ENCODE measurements at regions not wholly inside any gene's neighbourhood (a gene's known extent, or its start where the extent isn't known, plus 50 kb on each side); places are given as distances from the start of the nearest gene placed in this dataset.

GRCh38 chr7:51980313-51980712, 663.7 kb upstream of the COBL start:
- Histone ChIP-seq H3K9me3 (ENCODE audit: control insufficient read depth, low read length) (no peaks in the 10 kb centered on the region), H3K27me3 (ENCODE audit: control insufficient read depth, insufficient read depth) (no peaks in the 10 kb centered on the region), H3K4me3 (ENCODE audit: low read length) (no peak overlapping the region), H3K27ac (ENCODE audit: low read length) (no peak overlapping the region), H3K4me1 (ENCODE audit: control insufficient read depth, insufficient read depth, low read length) (no peaks in the 10 kb centered on the region)
- intact Hi-C loops (cut with DNase I) = no loop called here
- 77% methylated on average over 2 of the region's 2 CpGs for WGBS
- ATAC-seq = no peak
- no peak for DNase-seq

- ATAC-seq (no peak), DNase-seq (no peak)
- H3K4me3 ChIP-seq (ENCODE audit: low read length) = no peak overlapping the region
- no peaks in the 10 kb centered on the region for H3K4me1 ChIP-seq (ENCODE audit: control insufficient read depth, insufficient read depth, low read length)
- no peaks in the 10 kb centered on the region for H3K9me3 ChIP-seq (ENCODE audit: control insufficient read depth, low read length)
- H3K27me3 ChIP-seq (ENCODE audit: control insufficient read depth, insufficient read depth) = no peaks in the 10 kb centered on the region
- intact Hi-C loops (cut with DNase I) = no loop called here
- H3K27ac ChIP-seq (ENCODE audit: low read length) = no peak overlapping the region
Observed at GRCh38 chr7:51977913-51978312, 661.3 kb upstream of the COBL start.

GRCh38 chr7:51973939-51974338, 657.3 kb upstream of the COBL start:
- ATAC-seq (no peak), DNase-seq (no peak)
- H3K27me3 ChIP-seq (ENCODE audit: control insufficient read depth, insufficient read depth) = no peaks in the 10 kb centered on the region
- H3K27ac ChIP-seq (ENCODE audit: low read length) = no peak overlapping the region
- WGBS = 25% methylated on average over 3 of the region's 3 CpGs
- no peaks in the 10 kb centered on the region for H3K4me1 ChIP-seq (ENCODE audit: control insufficient read depth, insufficient read depth, low read length)
- intact Hi-C loops (cut with DNase I) = no loop called here
- no peaks in the 10 kb centered on the region for H3K9me3 ChIP-seq (ENCODE audit: control insufficient read depth, low read length)
- H3K4me3 ChIP-seq (ENCODE audit: low read length) = no peak overlapping the region

GRCh38 chr7:51973071-51973470, 656.5 kb upstream of the COBL start:
- H3K27me3 ChIP-seq (ENCODE audit: control insufficient read depth, insufficient read depth) = no peaks in the 10 kb centered on the region
- ATAC-seq (no peak), DNase-seq (no peak)
- no peaks in the 10 kb centered on the region for H3K9me3 ChIP-seq (ENCODE audit: control insufficient read depth, low read length)
- no peak overlapping the region for H3K4me3 ChIP-seq (ENCODE audit: low read length)
- no peaks in the 10 kb centered on the region for H3K4me1 ChIP-seq (ENCODE audit: control insufficient read depth, insufficient read depth, low read length)
- intact Hi-C loops (cut with DNase I) = no loop called here
- H3K27ac ChIP-seq (ENCODE audit: low read length) = no peak overlapping the region
- WGBS = 88% methylated on average over 10 of the region's 10 CpGs

DNA sequence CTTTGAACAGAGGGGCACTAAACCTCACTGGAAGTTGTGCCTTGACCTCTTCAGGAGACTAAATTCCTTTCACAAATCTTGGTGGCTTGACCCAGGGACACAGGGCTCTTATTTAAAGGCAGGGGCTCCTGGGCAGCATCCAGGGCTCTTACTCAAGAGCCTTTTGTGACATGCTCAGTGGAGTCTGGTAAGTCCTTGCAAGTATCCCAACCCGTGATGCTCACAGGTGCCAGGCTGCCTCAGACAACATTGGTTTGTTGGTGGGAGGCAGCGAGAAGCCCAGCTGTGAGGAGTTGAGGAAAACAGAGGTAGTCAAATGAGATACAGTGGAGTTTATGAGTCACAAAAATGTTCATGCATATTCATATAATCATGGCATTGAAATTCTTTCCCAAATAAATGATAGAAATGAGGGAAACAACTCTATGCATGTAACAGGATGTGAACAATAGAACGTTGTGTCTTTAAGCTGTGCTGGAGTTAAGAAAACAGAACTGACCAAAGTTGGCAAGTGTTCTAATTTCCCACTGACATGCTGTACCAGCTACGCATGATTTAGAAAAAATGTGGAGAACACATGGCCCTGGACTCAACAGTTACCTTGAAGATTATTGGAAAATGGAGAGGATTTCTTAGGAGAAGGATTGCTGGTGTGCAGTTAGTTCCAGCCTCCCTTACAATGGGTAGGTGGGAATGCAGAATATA, 654.5 kb upstream of the COBL start:
- Histone ChIP-seq H3K4me1 (ENCODE audit: control insufficient read depth, insufficient read depth, low read length) (no peaks in the 10 kb centered on the region), H3K4me3 (ENCODE audit: low read length) (no peak overlapping the region), H3K27ac (ENCODE audit: low read length) (no peak overlapping the region), H3K27me3 (ENCODE audit: control insufficient read depth, insufficient read depth) (no peaks in the 10 kb centered on the region), H3K9me3 (ENCODE audit: control insufficient read depth, low read length) (no peaks in the 10 kb centered on the region)
- WGBS = 51% methylated on average over 4 of the region's 4 CpGs
- DNase-seq (no peak), ATAC-seq (no peak)
- intact Hi-C loops (cut with DNase I) = no loop called here

GRCh38 chr7:51968461-51968860, 651.9 kb upstream of the COBL start:
- Histone ChIP-seq H3K27ac (ENCODE audit: low read length) (no peak overlapping the region), H3K4me3 (ENCODE audit: low read length) (no peak overlapping the region), H3K4me1 (ENCODE audit: control insufficient read depth, insufficient read depth, low read length) (no peaks in the 10 kb centered on the region), H3K27me3 (ENCODE audit: control insufficient read depth, insufficient read depth) (no peaks in the 10 kb centered on the region), H3K9me3 (ENCODE audit: control insufficient read depth, low read length) (no peaks in the 10 kb centered on the region)
- intact Hi-C loops (cut with DNase I) = no loop called here
- DNase-seq (no peak), ATAC-seq (no peak)
- 35% methylated on average over 2 of the region's 2 CpGs for WGBS

GRCh38 chr7:51965454-51965853, 648.8 kb upstream of the COBL start:
- intact Hi-C loops (cut with DNase I) = no loop called here
- Histone ChIP-seq H3K4me3 (ENCODE audit: low read length) (no peak overlapping the region), H3K4me1 (ENCODE audit: control insufficient read depth, insufficient read depth, low read length) (no peaks in the 10 kb centered on the region), H3K27ac (ENCODE audit: low read length) (no peak overlapping the region), H3K27me3 (ENCODE audit: control insufficient read depth, insufficient read depth) (no peaks in the 10 kb centered on the region), H3K9me3 (ENCODE audit: control insufficient read depth, low read length) (no peaks in the 10 kb centered on the region)
- DNase-seq (no peak), ATAC-seq (no peak)
- 22% methylated on average over 5 of the region's 5 CpGs for WGBS

DNA sequence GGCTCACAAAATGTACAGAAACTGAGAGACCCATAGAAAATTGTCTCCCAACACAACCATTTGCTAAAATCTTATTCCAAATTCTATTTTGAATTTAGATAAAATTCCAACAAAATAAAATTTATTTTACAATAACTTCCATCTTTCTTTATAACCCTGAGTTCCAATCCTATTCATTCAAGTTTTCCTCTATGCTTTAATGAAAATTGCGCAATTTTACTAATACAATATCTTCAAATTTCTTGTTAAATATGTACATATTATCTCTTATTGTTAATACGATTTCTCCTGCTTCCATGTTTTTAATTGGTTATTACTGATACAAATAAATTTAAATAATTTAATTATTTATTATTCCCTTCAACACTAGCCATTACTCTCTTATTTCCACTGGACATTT, 645.2 kb upstream of the COBL start:
- 86% methylated on average over 2 of the region's 2 CpGs for WGBS
- no peaks in the 10 kb centered on the region for H3K9me3 ChIP-seq (ENCODE audit: control insufficient read depth, low read length)
- no peak for ATAC-seq
- no peak overlapping the region for H3K4me3 ChIP-seq (ENCODE audit: low read length)
- H3K4me1 ChIP-seq (ENCODE audit: control insufficient read depth, insufficient read depth, low read length) = no peaks in the 10 kb centered on the region
- no peaks in the 10 kb centered on the region for H3K27me3 ChIP-seq (ENCODE audit: control insufficient read depth, insufficient read depth)
- DNase-seq = no peak
- intact Hi-C loops (cut with DNase I) = no loop called here
- H3K27ac ChIP-seq (ENCODE audit: low read length) = no peak overlapping the region

- Histone ChIP-seq H3K9me3 (ENCODE audit: control insufficient read depth, low read length) (no peaks in the 10 kb centered on the region), H3K4me1 (ENCODE audit: control insufficient read depth, insufficient read depth, low read length) (no peaks in the 10 kb centered on the region), H3K27me3 (ENCODE audit: control insufficient read depth, insufficient read depth) (no peaks in the 10 kb centered on the region), H3K4me3 (ENCODE audit: low read length) (no peak overlapping the region), H3K27ac (ENCODE audit: low read length) (no peak overlapping the region)
- intact Hi-C loops (cut with DNase I) = loop anchor here in 1 of 4 donors (10.0 kb wide), 1 partner anchor 64 kb away; no protein-coding TSS in a partner anchor
- DNase-seq = no peak
- WGBS = 41% methylated on average over 3 of the region's 3 CpGs
- ATAC-seq = no peak
Observed at GRCh38 chr7:51950813-51951212, 634.2 kb upstream of the COBL start.

GRCh38 chr7:51949726-51950644, 633.4 kb upstream of the COBL start:
- Histone ChIP-seq H3K27me3 (ENCODE audit: control insufficient read depth, insufficient read depth) (no peaks in the 10 kb centered on the region), H3K9me3 (ENCODE audit: control insufficient read depth, low read length) (no peaks in the 10 kb centered on the region), H3K27ac (ENCODE audit: low read length) (no peak overlapping the region), H3K4me3 (ENCODE audit: low read length) (no peak overlapping the region), H3K4me1 (ENCODE audit: control insufficient read depth, insufficient read depth, low read length) (no peaks in the 10 kb centered on the region)
- 56% methylated on average over 9 of the region's 9 CpGs for WGBS
- intact Hi-C loops (cut with DNase I) = loop anchor here in 1 of 4 donors (10.0 kb wide), 1 partner anchor 65 kb away; no protein-coding TSS in a partner anchor
- no peak for DNase-seq
- ATAC-seq = no peak

- Histone ChIP-seq H3K9me3 (ENCODE audit: control insufficient read depth, low read length) (no peaks in the 10 kb centered on the region), H3K27me3 (ENCODE audit: control insufficient read depth, insufficient read depth) (no peaks in the 10 kb centered on the region), H3K27ac (ENCODE audit: low read length) (no peak overlapping the region), H3K4me3 (ENCODE audit: low read length) (no peak overlapping the region), H3K4me1 (ENCODE audit: control insufficient read depth, insufficient read depth, low read length) (no peaks in the 10 kb centered on the region)
- DNase-seq = no peak
- intact Hi-C loops (cut with DNase I) = no loop called here
- no peak for ATAC-seq
- WGBS = 46% methylated on average over 2 of the region's 2 CpGs
Observed at GRCh38 chr7:51930834-51931233, 614.2 kb upstream of the COBL start.
